Ovary (tissue), 7 donors: ENCODE measurements at regions not wholly inside any gene's neighbourhood (a gene's known extent, or its start where the extent isn't known, plus 50 kb on each side); places are given as distances from the start of the nearest gene placed in this dataset.

Source experiments
- DNase-seq, 5 donors: peaks; one replicate each; pipeline ENCODE4 v3.0.0-alpha.2; 2019 to 2020
- H3K27ac ChIP-seq, 2 donors: fragments of 200-600 bp; one replicate each; pipeline versions ENCODE4 v1.5.1 to v1.8.0; 2019 to 2022
- H3K27me3 ChIP-seq: fragments of 200-600 bp; one replicate; pipeline ENCODE4 v1.8.0; 2022
- H3K36me3 ChIP-seq: fragments of 200-600 bp; sonication (generic); one replicate; pipeline ENCODE4 v1.5.1; 2019
- H3K4me1 ChIP-seq: one replicate; pipeline ENCODE4 v1.8.1; 2013; ENCODE audit warnings: mild to moderate bottlenecking, moderate library complexity; ENCODE audit not compliant: insufficient read depth
- H3K4me3 ChIP-seq: fragments of 200-600 bp; sonication (generic); one replicate; pipeline ENCODE4 v1.5.1; 2017
- H3K9me3 ChIP-seq, 2 donors: fragments of 200-600 bp in 1 of 2; sonication (generic) in 1 of 2; one replicate each; pipeline versions ENCODE4 v1.5.1 to v1.8.1; 2013 to 2019; ENCODE audit warnings: mild to moderate bottlenecking in 1 of 2, moderate library complexity in 1 of 2
- CTCF ChIP-seq, 3 donors: fragments of 450-650 bp in 2 of 3; fragments of 200-600 bp in 1 of 3; IDR thresholded peaks; one replicate each; pipeline versions ENCODE4 v1.5.1 to v1.8.0; 2016 to 2022; ENCODE audit warnings: antibody characterized with exemption in 3 of 3, mild to moderate bottlenecking in 1 of 3
- EP300 ChIP-seq: sonication (generic); formaldehyde crosslinking; IDR thresholded peaks from one replicate; pipeline ENCODE4 v1.6.1; 2017; ENCODE audit warnings: antibody characterized with exemption
- POLR2A ChIP-seq: fragments of 450-650 bp; IDR thresholded peaks from one replicate; pipeline ENCODE4 v1.6.1; 2017; ENCODE audit warnings: antibody characterized with exemption, mild to moderate bottlenecking, moderate library complexity
- WGBS, 3 donors: extraction: QIAGEN DNeasy Blood & Tissue Kit in 1 of 3; methylation state at CpG; one replicate each; pipeline versions ENCODE4 v1.1.5 to v1.1.7; 2013 to 2017; 5-methylcytosine and 5-hydroxymethylcytosine counted together
- intact Hi-C, 4 donors: fragments of 100-400 bp; cut with DNase I; formaldehyde crosslinking; loops; one replicate each; pipeline versions ENCODE4 v1.11.0 to v1.15.1; 2022 to 2023
- donor health status: DM: no; HTN: no; CAD: no; lungs with moderate emphysema.
- donor health status: DM: no; HTN: no; CAD: no.
- donor health status: Bipolar disorder and iron deficiency.
- donor health status: DM: no; HTN: no; CAD: no.
- donor health status: DM: yes; HTN: yes; CAD: no.

DNA sequence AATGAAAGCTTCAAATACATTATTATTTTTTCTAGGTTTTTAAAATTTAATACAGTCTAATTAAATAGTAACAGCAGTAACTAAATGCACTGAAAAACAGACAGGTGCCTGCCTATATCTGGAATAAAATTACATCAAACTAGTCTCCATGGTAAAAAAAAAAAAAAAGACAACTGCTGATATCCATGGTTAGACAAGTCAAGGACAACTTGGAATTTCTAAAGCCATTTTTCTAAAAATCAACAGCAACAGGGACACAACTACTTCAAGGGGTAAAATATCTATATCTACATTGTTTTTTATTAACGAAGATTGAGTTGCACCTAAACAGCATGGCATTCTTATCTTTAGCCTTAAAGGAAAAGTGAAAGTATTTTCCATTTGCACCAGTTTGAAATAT lies 74.7 kb upstream of the VPREB1 start:
- H3K4me1 ChIP-seq = no peaks in the 10 kb centered on the region
- H3K27me3 ChIP-seq = no peaks in the 10 kb centered on the region
- no peaks in the 10 kb centered on the region for H3K9me3 ChIP-seq
- H3K27ac ChIP-seq = no peak overlapping the region
- no peaks in the 10 kb centered on the region for H3K36me3 ChIP-seq
- DNase-seq = no peak
- intact Hi-C loops = no loop called here
- 4 to 33% (median 17%) methylated on average over 1 of the region's 1 CpG for WGBS, 3 donors
- TF ChIP-seq EP300 = no peak
- TF ChIP-seq POLR2A = no peak
- TF ChIP-seq CTCF (IDR thresholded peaks at IDR 0.05) = no peak
- no peak overlapping the region for H3K4me3 ChIP-seq

GRCh38 chr22:22168941-22169867 lies 75.4 kb upstream of the VPREB1 start:
- WGBS, 3 donors = 57 to 60% (median 57%) methylated on average over 9 of the region's 9 CpGs
- DNase-seq = no peak
- no peaks in the 10 kb centered on the region for H3K27me3 ChIP-seq
- no peaks in the 10 kb centered on the region for H3K36me3 ChIP-seq
- no peak overlapping the region for H3K27ac ChIP-seq
- H3K4me1 ChIP-seq = no peaks in the 10 kb centered on the region
- no peak for TF ChIP-seq CTCF (IDR thresholded peaks at IDR 0.05)
- no peak for TF ChIP-seq POLR2A
- no peak for TF ChIP-seq EP300
- H3K4me3 ChIP-seq = no peak overlapping the region
- intact Hi-C loops = no loop called here
- no peaks in the 10 kb centered on the region for H3K9me3 ChIP-seq

GRCh38 chr22:22168190-22168940 lies 76.2 kb upstream of the VPREB1 start:
- TF ChIP-seq CTCF (IDR thresholded peaks at IDR 0.05) (no peak), POLR2A (no peak), EP300 (no peak)
- no peaks in the 10 kb centered on the region for H3K36me3 ChIP-seq
- intact Hi-C loops = no loop called here
- H3K4me3 ChIP-seq = no peak overlapping the region
- WGBS, 3 donors = 20 to 35% (median 26%) methylated on average over 7 of the region's 7 CpGs
- H3K4me1 ChIP-seq = no peaks in the 10 kb centered on the region
- no peak overlapping the region for H3K27ac ChIP-seq
- no peaks in the 10 kb centered on the region for H3K9me3 ChIP-seq
- no peak for DNase-seq
- H3K27me3 ChIP-seq = no peaks in the 10 kb centered on the region

DNA sequence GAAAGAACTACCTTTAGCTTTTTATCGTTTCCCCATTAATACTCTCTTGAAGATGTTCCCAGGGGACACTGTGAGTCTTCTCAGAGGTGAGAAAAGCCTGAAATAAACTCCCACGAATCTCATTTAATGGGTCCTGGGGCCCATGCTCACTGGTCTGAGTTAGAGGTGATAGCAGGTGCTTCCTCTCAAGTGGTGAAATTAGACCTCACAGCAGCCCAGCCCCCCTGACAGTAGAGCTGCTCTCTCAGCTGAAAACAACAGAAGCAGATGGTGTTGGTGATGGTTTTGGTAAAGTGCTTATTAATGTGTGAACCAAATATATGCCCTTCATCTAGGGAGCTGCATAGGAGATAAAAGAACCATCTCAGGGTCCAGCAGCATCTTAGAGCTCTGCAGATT lies 76.8 kb upstream of the VPREB1 start:
- 43 to 63% (median 54%) methylated on average over 2 of the region's 2 CpGs for WGBS, 3 donors
- no peaks in the 10 kb centered on the region for H3K27me3 ChIP-seq

More for the DNA sequence above, 76.8 kb upstream of the VPREB1 start:
- no peak for DNase-seq
- H3K4me3 ChIP-seq = no peak overlapping the region
- intact Hi-C loops = no loop called here
- no peak overlapping the region for H3K27ac ChIP-seq
- H3K36me3 ChIP-seq = no peaks in the 10 kb centered on the region
- no peaks in the 10 kb centered on the region for H3K4me1 ChIP-seq
- TF ChIP-seq CTCF (IDR thresholded peaks at IDR 0.05) (no peak), POLR2A (no peak), EP300 (no peak)
- H3K9me3 ChIP-seq = no peaks in the 10 kb centered on the region
